Thyroid gland (tissue), 4 donors: ENCODE measurements at regions not wholly inside any gene's neighbourhood (a gene's known extent, or its start where the extent isn't known, plus 50 kb on each side); places are given as distances from the start of the nearest gene placed in this dataset.

Experiments
- CTCF ChIP-seq, 6 experiments: fragments of 200-600 bp in 3 of 6; fragments of 450-650 bp in 3 of 6; sonication (generic) in 3 of 6; IDR thresholded peaks; one replicate each; pipeline ENCODE4 v1.5.1; 2016 to 2019; ENCODE audit warnings: antibody characterized with exemption in 6 of 6, mild to moderate bottlenecking in 2 of 6, inconsistent platforms in 1 of 6, moderate library complexity in 1 of 6
- POLR2A ChIP-seq, 2 donors: fragments of 450-650 bp; IDR thresholded peaks; one replicate each; pipeline ENCODE4 v1.6.1; 2017; ENCODE audit warnings: antibody characterized with exemption in 2 of 2, mild to moderate bottlenecking in 2 of 2, moderate library complexity in 1 of 2

- TF ChIP-seq CTCF (IDR thresholded peaks at IDR 0.05): no peak
- TF ChIP-seq POLR2A (IDR thresholded peaks at IDR 0.05): no peak
Measured at GRCh38 chr3:66856533-66856932, 141.6 kb upstream of the KBTBD8 start.
